Fibroblast of lung (primary cell): ENCODE measurements at regions not wholly inside any gene's neighbourhood (a gene's known extent, or its start where the extent isn't known, plus 50 kb on each side); places are given as distances from the start of the nearest gene placed in this dataset.
A peak's percentile ranks its signal among the peaks of the same experiment; 100 is the strongest.

ENCODE experiments used
- EZH2 ChIP-seq: IDR thresholded peaks from 2 replicates; pipeline ENCODE4 v1.5.1; 2012; ENCODE audit warnings: low read length, control low read depth, mild to moderate bottlenecking; ENCODE audit errors: missing control alignments
- TF ChIP-seq, protein P1 (sequence below), 2 donors: IDR thresholded peaks in 1 of 2; conservative IDR thresholded peaks in 1 of 2; 1 replicate in 1 of 2; 2 replicates in 1 of 2; pipeline ENCODE4 v1.5.1; 2011 to 2012; ENCODE audit warnings: low read length in 2 of 2, control low read depth in 1 of 2, inconsistent platforms in 1 of 2, low read depth in 1 of 2, mild to moderate bottlenecking in 1 of 2

DNA sequence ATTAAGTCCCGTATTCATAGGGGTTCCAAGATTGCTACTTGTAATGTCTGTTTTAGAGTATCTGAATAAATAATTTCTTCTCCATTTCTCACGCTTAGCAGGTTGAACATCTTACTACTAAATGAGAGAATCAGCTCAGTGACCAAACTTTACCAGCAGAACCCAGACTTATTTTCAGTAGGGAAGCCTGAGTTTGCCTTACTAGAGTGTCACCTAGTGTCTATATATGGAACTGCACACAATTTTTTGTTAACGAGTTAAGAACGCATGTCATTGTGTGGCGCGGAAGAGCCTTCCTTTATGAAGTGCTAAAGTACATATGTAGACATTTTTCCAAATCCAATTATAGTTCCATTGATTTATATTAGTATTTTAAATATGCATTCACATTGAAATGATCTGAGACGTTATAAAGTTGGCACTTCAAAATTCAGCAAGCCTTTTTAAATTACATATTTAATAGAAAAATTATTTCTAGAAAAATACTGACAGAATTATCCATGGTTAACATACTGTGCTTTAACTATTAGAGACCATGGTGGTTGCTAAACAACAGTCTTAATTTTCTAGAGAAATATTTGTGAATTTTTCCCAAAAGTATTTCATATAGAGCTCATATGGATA is 88.3 kb downstream of the RPS29 start:
- TF ChIP-seq, protein P1, sequence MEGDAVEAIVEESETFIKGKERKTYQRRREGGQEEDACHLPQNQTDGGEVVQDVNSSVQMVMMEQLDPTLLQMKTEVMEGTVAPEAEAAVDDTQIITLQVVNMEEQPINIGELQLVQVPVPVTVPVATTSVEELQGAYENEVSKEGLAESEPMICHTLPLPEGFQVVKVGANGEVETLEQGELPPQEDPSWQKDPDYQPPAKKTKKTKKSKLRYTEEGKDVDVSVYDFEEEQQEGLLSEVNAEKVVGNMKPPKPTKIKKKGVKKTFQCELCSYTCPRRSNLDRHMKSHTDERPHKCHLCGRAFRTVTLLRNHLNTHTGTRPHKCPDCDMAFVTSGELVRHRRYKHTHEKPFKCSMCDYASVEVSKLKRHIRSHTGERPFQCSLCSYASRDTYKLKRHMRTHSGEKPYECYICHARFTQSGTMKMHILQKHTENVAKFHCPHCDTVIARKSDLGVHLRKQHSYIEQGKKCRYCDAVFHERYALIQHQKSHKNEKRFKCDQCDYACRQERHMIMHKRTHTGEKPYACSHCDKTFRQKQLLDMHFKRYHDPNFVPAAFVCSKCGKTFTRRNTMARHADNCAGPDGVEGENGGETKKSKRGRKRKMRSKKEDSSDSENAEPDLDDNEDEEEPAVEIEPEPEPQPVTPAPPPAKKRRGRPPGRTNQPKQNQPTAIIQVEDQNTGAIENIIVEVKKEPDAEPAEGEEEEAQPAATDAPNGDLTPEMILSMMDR (conservative IDR thresholded peaks at IDR 0.05 in 1 of 2, IDR thresholded peaks at IDR 0.05 in 1 of 2; ENCODE audit: low read depth in 1 of 2, low read length in 2 of 2) = peak; percentile 85 to 87
- TF ChIP-seq EZH2 = no peak
